ENCODE measurements at regions not wholly inside any gene's neighbourhood (a gene's known extent, or its start where the extent isn't known, plus 50 kb on each side); places are given as distances from the start of the nearest gene placed in this dataset.
A peak's percentile ranks its signal among the peaks of the same experiment; 100 is the strongest.

GRCh38 chr14:29030121-29030520 lies 263.5 kb downstream of the FOXG1 start:
- no peak overlapping the region for H3K4me3 ChIP-seq (replicated peaks in 1 of 2; ENCODE audit: low read depth in 2 of 2, low read length in 2 of 2)
- DNase-seq (ENCODE audit: low read depth in 2 of 2): no peak
- TF ChIP-seq CTCF (IDR thresholded peaks at IDR 0.05; ENCODE audit: low read depth, low read length): no peak

- no peak for TF ChIP-seq CTCF (IDR thresholded peaks at IDR 0.05; ENCODE audit: low read depth, low read length)
- no peak for DNase-seq (ENCODE audit: low read depth in 2 of 2)
- no peak overlapping the region for H3K4me3 ChIP-seq (replicated peaks in 1 of 2; ENCODE audit: low read depth in 2 of 2, low read length in 2 of 2)
Measured at GRCh38 chr14:29030970-29031369, 264.4 kb downstream of the FOXG1 start.

DNA sequence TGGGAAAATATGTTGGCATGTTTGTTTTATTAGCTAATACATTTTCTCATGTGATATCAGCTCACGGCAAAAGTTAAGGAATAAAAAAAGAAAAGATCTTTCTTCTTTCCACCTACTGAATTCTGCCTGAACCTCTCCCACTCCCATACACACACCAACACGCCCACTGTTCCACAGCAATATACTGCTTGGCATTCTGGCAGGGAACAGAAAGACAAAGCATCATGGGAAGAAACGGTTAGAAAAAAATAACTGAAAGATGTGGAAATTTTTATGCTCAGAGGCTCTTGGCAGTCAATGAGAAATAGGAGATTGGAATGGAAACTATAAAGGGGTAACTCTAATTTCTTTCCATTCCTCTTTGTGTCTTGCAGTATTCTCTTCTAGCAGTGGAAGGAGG lies 268.5 kb downstream of the FOXG1 start:
- peak in 1 of 2 donors; percentile 3 for DNase-seq (ENCODE audit: low read depth in 2 of 2)
- no peak for TF ChIP-seq CTCF (IDR thresholded peaks at IDR 0.05; ENCODE audit: low read depth, low read length)
- no peak overlapping the region for H3K4me3 ChIP-seq (replicated peaks in 1 of 2; ENCODE audit: low read depth in 2 of 2, low read length in 2 of 2)

DNA sequence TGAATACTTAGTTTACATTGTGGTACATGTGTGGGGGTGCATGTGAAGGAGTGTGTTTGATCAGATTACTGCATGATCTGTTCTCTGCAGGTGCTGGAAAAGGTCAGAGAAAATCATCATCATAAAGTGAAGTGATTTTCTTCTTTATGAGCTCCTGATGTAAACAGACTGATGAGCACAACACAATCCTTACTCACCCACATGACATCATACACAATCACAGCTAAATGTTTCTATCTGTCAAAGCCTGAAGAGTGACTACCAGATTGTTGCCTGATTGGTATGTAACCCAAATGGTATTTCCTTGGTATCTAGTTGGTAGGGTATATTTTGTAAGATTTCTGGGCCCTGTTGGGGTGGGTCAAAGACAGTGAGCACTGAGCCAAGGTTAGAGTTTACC lies 270.8 kb downstream of the FOXG1 start:
- no peak overlapping the region for H3K4me3 ChIP-seq (replicated peaks in 1 of 2; ENCODE audit: low read depth in 2 of 2, low read length in 2 of 2)
- peak in 1 of 2 donors; percentile 27 for DNase-seq (ENCODE audit: low read depth in 2 of 2)
- no peak for TF ChIP-seq CTCF (IDR thresholded peaks at IDR 0.05; ENCODE audit: low read depth, low read length)

- no peak for TF ChIP-seq CTCF (IDR thresholded peaks at IDR 0.05; ENCODE audit: low read depth, low read length)
- no peak overlapping the region for H3K4me3 ChIP-seq (replicated peaks in 1 of 2; ENCODE audit: low read depth in 2 of 2, low read length in 2 of 2)
- DNase-seq (ENCODE audit: low read depth in 2 of 2): peak; percentile 6 to 18
Measured at GRCh38 chr14:29039171-29039570, 272.6 kb downstream of the FOXG1 start.

GRCh38 chr14:29042551-29042950 lies 276.0 kb downstream of the FOXG1 start:
- no peak overlapping the region for H3K4me3 ChIP-seq (replicated peaks in 1 of 2; ENCODE audit: low read depth in 2 of 2, low read length in 2 of 2)
- DNase-seq (ENCODE audit: low read depth in 2 of 2): no peak
- no peak for TF ChIP-seq CTCF (IDR thresholded peaks at IDR 0.05; ENCODE audit: low read depth, low read length)

DNA sequence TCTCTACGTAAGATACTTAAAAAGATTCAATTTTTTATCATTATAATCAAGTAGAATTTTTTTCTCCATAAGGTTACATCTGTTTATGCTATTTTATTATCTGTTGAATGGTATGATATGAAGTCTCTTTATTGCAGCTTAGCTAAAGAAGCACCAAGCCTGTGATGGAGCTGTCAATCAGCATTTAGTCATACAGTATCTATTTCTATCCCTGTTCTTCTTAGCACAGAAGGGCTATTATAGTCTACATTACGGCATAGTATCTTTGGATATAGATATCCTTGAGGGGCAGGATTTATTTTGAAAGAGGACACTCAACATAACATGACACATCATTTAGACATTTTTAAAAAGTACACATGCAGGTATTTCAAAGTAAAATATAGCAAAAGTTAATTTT lies 277.1 kb downstream of the FOXG1 start:
- no peak for TF ChIP-seq CTCF (IDR thresholded peaks at IDR 0.05; ENCODE audit: low read depth, low read length)
- no peak for DNase-seq (ENCODE audit: low read depth in 2 of 2)
- H3K4me3 ChIP-seq (replicated peaks in 1 of 2; ENCODE audit: low read depth in 2 of 2, low read length in 2 of 2): no peak overlapping the region

Data from cardiac fibroblast (primary cell).